HCT116 (cell line): ENCODE measurements at regions not wholly inside any gene's neighbourhood (a gene's known extent, or its start where the extent isn't known, plus 50 kb on each side); places are given as distances from the start of the nearest gene placed in this dataset.

Experiments
- ATAC-seq: fragments of 200-7000 bp; cut with Tn5 transposase; 2 replicates; pipeline ENCODE4 v1.9.1; 2020; ENCODE audit warnings: mild to moderate bottlenecking, moderate library complexity
- BruUV-seq: library from RNA; stranded (reverse); fragments of 400-500 nt; replicated peaks from 2 replicates; lab custom pipeline; 2021; lab: Mats Ljungman, UMichigan
- CTCF ChIA-PET: fragments of 300-600 bp; sonication (Branson Sonifier 250); formaldehyde crosslinking; loops from one replicate; lab custom pipeline; 2021; ENCODE audit warnings: antibody characterized with exemption; lab: Charles Lee
- POLR2A ChIA-PET: fragments of 300-600, 350-600 bp; sonication (Branson Sonifier 250); formaldehyde crosslinking; loops from one replicate; lab custom pipeline; 2021; ENCODE audit warnings: antibody characterized with exemption; lab: Charles Lee
- RAD21 ChIA-PET, 2 experiments: fragments of 300-600 bp; sonication (Branson Sonifier 250); formaldehyde crosslinking; loops; one replicate each; lab custom pipeline; 2023; ENCODE audit warnings: low total read pairs in 2 of 2; ENCODE audit not compliant: uncharacterized antibody in 2 of 2, unreplicated experiment in 2 of 2, low non-redundant PET in 1 of 2; lab: Charles Lee
- DNase-seq: peaks from one replicate; pipeline ENCODE4 v3.0.0-alpha.2; 2010; ENCODE audit warnings: low read depth, low spot score
- H2AFZ ChIP-seq: fragments of 200-600 bp; shearing (Covaris generic), sonication (generic); 2 replicates; pipeline ENCODE4 v1.6.1; 2017; ENCODE audit warnings: low read depth, mixed run types, mixed read lengths, antibody characterized with exemption, low read length; ENCODE audit not compliant: poor library complexity, severe bottlenecking
- H3K27ac ChIP-seq: 2 replicates; pipeline ENCODE4 v1.5.1; 2012; ENCODE audit warnings: low read depth, low read length
- H3K27me3 ChIP-seq: fragments of 200-600 bp; sonication (generic); 2 replicates; pipeline ENCODE4 v1.6.1; 2016; ENCODE audit warnings: mixed run types, low read length, mixed read lengths; ENCODE audit not compliant: insufficient read depth
- H3K36me3 ChIP-seq, 2 experiments: fragments of 200-500 bp in 1 of 2; fragments of 200-600 bp in 1 of 2; sonication (Bioruptor generic) in 1 of 2; sonication (generic) in 1 of 2; 2 replicates each; pipeline versions ENCODE4 v1.5.1 to v1.6.1; 2014 to 2016; ENCODE audit warnings: low read length in 2 of 2, inconsistent platforms in 1 of 2, mixed read lengths in 1 of 2, mixed run types in 1 of 2; ENCODE audit not compliant: insufficient read depth in 2 of 2, control insufficient read depth in 1 of 2
- H3K4me1 ChIP-seq, 2 experiments: fragments of 200-600 bp in 1 of 2; sonication (generic) in 1 of 2; 2 replicates each; pipeline versions ENCODE4 v1.5.1 to v1.6.1; 2012 to 2017; ENCODE audit warnings: low read length in 2 of 2, inconsistent platforms in 1 of 2, mild to moderate bottlenecking in 1 of 2, mixed read lengths in 1 of 2, mixed run types in 1 of 2, moderate library complexity in 1 of 2; ENCODE audit not compliant: insufficient read depth in 2 of 2, control insufficient read depth in 1 of 2
- H3K4me2 ChIP-seq: fragments of 200-600 bp; sonication (generic); 2 replicates; pipeline ENCODE4 v1.6.1; 2017; ENCODE audit warnings: mixed run types, low read length, mixed read lengths
- H3K4me3 ChIP-seq, 2 experiments: fragments of 200-600 bp in 1 of 2; sonication (generic) in 1 of 2; replicated peaks in 1 of 2; 2 replicates each; pipeline ENCODE4 v1.5.1; 2011 to 2016; ENCODE audit warnings: low read length in 2 of 2, control low read depth in 1 of 2, low read depth in 1 of 2, mild to moderate bottlenecking in 1 of 2, mixed read lengths in 1 of 2, mixed run types in 1 of 2
- H3K79me2 ChIP-seq: fragments of 200-600 bp; sonication (generic); 2 replicates; pipeline ENCODE4 v1.6.1; 2017; ENCODE audit warnings: mild to moderate bottlenecking, mixed run types, low read length, moderate library complexity, mixed read lengths; ENCODE audit not compliant: insufficient read depth
- H3K9ac ChIP-seq: fragments of 200-600 bp; sonication (generic); 2 replicates; pipeline ENCODE4 v1.6.1; 2016; ENCODE audit warnings: low read length, mixed read lengths
- H3K9me2 ChIP-seq: fragments of 200-600 bp; sonication (generic), shearing (Covaris generic); 2 replicates; pipeline ENCODE4 v1.6.1; 2017; ENCODE audit warnings: mixed run types, mild to moderate bottlenecking, moderate library complexity; ENCODE audit not compliant: insufficient read depth
- H3K9me3 ChIP-seq, 2 experiments: fragments of 200-500 bp in 1 of 2; fragments of 200-600 bp in 1 of 2; sonication (Bioruptor generic) in 1 of 2; sonication (generic) in 1 of 2; 2 replicates each; pipeline ENCODE4 v1.6.1; 2014 to 2017; ENCODE audit warnings: low read length in 2 of 2, mixed read lengths in 2 of 2, inconsistent platforms in 1 of 2, low read depth in 1 of 2, mild to moderate bottlenecking in 1 of 2, mixed run types in 1 of 2, moderate library complexity in 1 of 2; ENCODE audit not compliant: control insufficient read depth in 1 of 2, insufficient read depth in 1 of 2
- H4K20me1 ChIP-seq: fragments of 200-600 bp; sonication (generic), shearing (Covaris generic); 2 replicates; pipeline ENCODE4 v1.6.1; 2017; ENCODE audit warnings: mixed run types, mild to moderate bottlenecking, moderate library complexity; ENCODE audit not compliant: insufficient read depth
- EGR1 ChIP-seq: IDR thresholded peaks from 2 replicates; pipeline ENCODE4 v1.6.1; 2012; ENCODE audit warnings: low read depth
- ELF1 ChIP-seq: IDR thresholded peaks from 2 replicates; pipeline ENCODE4 v1.6.1; 2012; ENCODE audit warnings: low read depth, borderline replicate concordance
- EZH2 ChIP-seq: fragments of 200-600 bp; sonication (generic); IDR thresholded peaks from 2 replicates; pipeline ENCODE4 v1.6.1; 2017; ENCODE audit warnings: antibody characterized with exemption, mixed run types
- FOSL1 ChIP-seq: IDR thresholded peaks from 2 replicates; pipeline ENCODE4 v1.6.1; 2012; ENCODE audit warnings: low read depth
- JUND ChIP-seq: IDR thresholded peaks from 2 replicates; pipeline ENCODE4 v1.6.1; 2012
- POLR2AphosphoS5 ChIP-seq: IDR thresholded peaks from 2 replicates; pipeline ENCODE4 v1.6.1; 2011; ENCODE audit warnings: mild to moderate bottlenecking, low read depth, low read length, moderate library complexity
- SIN3A ChIP-seq: IDR thresholded peaks from 2 replicates; pipeline ENCODE4 v1.6.1; 2012; ENCODE audit warnings: low read depth
- SP1 ChIP-seq: IDR thresholded peaks from 2 replicates; pipeline ENCODE4 v1.6.1; 2012; ENCODE audit warnings: low read depth
- SRF ChIP-seq: IDR thresholded peaks from 2 replicates; pipeline ENCODE4 v1.6.1; 2012; ENCODE audit warnings: low read depth
- TCF7L2 ChIP-seq: IDR thresholded peaks from 2 replicates; pipeline ENCODE4 v1.7.0; 2011; ENCODE audit warnings: borderline replicate concordance, inconsistent platforms; ENCODE audit not compliant: insufficient read depth, insufficient read length; ENCODE audit errors: extremely low read depth
- YY1 ChIP-seq: IDR thresholded peaks from 2 replicates; pipeline ENCODE4 v1.6.1; 2011; ENCODE audit warnings: low read length, low read depth, moderate library complexity, mild to moderate bottlenecking; ENCODE audit not compliant: insufficient replicate concordance; ENCODE audit errors: extremely low read depth
- ZNF274 ChIP-seq: fragments of 200-500 bp; sonication (Bioruptor generic); IDR thresholded peaks from 2 replicates; pipeline ENCODE4 v1.6.1; 2014; ENCODE audit warnings: mild to moderate bottlenecking, low read depth, low read length, inconsistent platforms
- intact Hi-C: fragments of 100-400 bp; cut with micrococcal nuclease; formaldehyde crosslinking; loops from 2 replicates; pipeline ENCODE4 v1.10.0; 2022
- TF ChIP-seq, protein P1 (sequence below): IDR thresholded peaks from 2 replicates; pipeline ENCODE4 v1.6.1; 2011; ENCODE audit warnings: mild to moderate bottlenecking, low read length, moderate library complexity; ENCODE audit not compliant: insufficient replicate concordance; ENCODE audit errors: extremely low read depth
- TF ChIP-seq, protein P2 (sequence below): IDR thresholded peaks from 2 replicates; pipeline ENCODE4 v1.6.1; 2012; ENCODE audit warnings: low read depth
- TF ChIP-seq, protein P3 (sequence below): IDR thresholded peaks from 2 replicates; pipeline ENCODE4 v1.6.1; 2012
- TF ChIP-seq, protein P4 (sequence below): IDR thresholded peaks from 2 replicates; pipeline ENCODE4 v1.6.1; 2012

DNA sequence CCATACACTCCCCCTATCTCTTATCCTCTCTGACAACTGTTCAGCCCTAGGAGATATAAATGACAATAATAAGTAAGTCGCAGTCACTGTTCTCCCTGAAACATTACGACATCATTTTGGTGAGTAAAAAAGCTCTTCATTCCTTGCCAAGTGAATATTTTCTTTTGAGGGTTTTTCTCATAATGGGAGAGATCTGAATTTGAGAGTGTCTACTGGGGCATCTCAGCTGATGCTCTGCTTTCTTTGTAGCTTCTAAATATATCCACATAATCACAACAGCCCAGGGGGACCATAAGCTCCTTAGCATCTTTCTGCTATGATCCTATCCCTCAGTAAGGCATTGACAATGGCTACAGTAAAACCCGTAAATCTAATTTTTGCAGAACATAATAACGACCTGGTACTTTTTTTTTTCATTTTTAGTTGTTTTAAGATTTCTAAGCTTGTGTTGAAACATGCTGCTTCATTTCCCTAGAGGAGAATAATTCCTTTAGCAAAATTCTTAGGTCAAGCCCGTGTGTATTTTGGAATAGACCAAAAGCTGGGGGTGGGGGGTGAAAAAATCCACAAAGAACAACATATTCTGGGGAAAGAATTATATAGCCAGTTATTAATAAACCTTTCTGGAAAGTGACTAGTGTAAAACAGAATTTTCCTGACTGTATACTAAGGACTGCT is 78.1 kb upstream of the GPM6B start:
- no peaks in the 10 kb centered on the region for H3K79me2 ChIP-seq

DNA sequence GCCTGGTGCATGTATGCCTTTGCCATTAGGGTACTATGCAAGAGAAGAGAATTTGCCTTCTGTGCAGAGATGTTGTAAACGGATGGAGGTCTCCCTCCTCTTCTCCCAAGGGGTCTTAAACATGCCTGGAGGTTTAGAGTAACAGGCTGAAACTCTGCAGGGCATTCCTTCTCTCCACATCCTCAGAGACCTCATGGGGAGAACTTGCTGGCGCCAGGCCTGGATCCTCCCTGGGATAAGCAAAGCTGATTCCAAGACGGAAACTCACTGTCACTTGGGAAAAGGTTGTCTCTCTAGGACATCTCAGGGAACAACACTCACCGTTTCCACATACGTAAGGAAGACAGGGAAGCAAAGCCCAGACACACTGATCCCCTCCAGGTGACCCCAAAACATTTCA is 76.9 kb upstream of the GPM6B start:
- ChIA-PET POLR2A (no interaction called here), RAD21 (no interaction called here), CTCF (no interaction called here)
- intact Hi-C loops, result no loop called here
- no peak overlapping the region for H3K9ac ChIP-seq
- no peak overlapping the region for H3K27ac ChIP-seq
- no peak for DNase-seq
- peaks cover 0 to 7% of the 10 kb centered on the region in 2 experiments; a peak in 1 of 4 replicates for H3K4me1 ChIP-seq
- no peaks in the 10 kb centered on the region for H3K36me3 ChIP-seq
- H3K9me2 ChIP-seq, result no peaks in the 10 kb centered on the region
- H2AFZ ChIP-seq, result no peak overlapping the region
- no peak overlapping the region for H3K4me3 ChIP-seq
- no peak for ATAC-seq
- BruUV-seq, result no TSS peak
- H4K20me1 ChIP-seq, result no peaks in the 10 kb centered on the region
- H3K79me2 ChIP-seq, result no peaks in the 10 kb centered on the region
- no peaks in the 10 kb centered on the region for H3K9me3 ChIP-seq
- no peaks in the 10 kb centered on the region for H3K27me3 ChIP-seq
- no peak overlapping the region for H3K4me2 ChIP-seq
- TF ChIP-seq, protein P1, sequence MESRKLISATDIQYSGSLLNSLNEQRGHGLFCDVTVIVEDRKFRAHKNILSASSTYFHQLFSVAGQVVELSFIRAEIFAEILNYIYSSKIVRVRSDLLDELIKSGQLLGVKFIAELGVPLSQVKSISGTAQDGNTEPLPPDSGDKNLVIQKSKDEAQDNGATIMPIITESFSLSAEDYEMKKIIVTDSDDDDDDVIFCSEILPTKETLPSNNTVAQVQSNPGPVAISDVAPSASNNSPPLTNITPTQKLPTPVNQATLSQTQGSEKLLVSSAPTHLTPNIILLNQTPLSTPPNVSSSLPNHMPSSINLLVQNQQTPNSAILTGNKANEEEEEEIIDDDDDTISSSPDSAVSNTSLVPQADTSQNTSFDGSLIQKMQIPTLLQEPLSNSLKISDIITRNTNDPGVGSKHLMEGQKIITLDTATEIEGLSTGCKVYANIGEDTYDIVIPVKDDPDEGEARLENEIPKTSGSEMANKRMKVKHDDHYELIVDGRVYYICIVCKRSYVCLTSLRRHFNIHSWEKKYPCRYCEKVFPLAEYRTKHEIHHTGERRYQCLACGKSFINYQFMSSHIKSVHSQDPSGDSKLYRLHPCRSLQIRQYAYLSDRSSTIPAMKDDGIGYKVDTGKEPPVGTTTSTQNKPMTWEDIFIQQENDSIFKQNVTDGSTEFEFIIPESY, result no peak
- TF ChIP-seq TCF7L2 (no peak), EZH2 (no peak), SIN3A (no peak), POLR2AphosphoS5 (no peak), EGR1 (no peak), FOSL1 (no peak), ELF1 (no peak), SP1 (no peak)
- TF ChIP-seq, protein P2, sequence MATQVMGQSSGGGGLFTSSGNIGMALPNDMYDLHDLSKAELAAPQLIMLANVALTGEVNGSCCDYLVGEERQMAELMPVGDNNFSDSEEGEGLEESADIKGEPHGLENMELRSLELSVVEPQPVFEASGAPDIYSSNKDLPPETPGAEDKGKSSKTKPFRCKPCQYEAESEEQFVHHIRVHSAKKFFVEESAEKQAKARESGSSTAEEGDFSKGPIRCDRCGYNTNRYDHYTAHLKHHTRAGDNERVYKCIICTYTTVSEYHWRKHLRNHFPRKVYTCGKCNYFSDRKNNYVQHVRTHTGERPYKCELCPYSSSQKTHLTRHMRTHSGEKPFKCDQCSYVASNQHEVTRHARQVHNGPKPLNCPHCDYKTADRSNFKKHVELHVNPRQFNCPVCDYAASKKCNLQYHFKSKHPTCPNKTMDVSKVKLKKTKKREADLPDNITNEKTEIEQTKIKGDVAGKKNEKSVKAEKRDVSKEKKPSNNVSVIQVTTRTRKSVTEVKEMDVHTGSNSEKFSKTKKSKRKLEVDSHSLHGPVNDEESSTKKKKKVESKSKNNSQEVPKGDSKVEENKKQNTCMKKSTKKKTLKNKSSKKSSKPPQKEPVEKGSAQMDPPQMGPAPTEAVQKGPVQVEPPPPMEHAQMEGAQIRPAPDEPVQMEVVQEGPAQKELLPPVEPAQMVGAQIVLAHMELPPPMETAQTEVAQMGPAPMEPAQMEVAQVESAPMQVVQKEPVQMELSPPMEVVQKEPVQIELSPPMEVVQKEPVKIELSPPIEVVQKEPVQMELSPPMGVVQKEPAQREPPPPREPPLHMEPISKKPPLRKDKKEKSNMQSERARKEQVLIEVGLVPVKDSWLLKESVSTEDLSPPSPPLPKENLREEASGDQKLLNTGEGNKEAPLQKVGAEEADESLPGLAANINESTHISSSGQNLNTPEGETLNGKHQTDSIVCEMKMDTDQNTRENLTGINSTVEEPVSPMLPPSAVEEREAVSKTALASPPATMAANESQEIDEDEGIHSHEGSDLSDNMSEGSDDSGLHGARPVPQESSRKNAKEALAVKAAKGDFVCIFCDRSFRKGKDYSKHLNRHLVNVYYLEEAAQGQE, result no peak
- TF ChIP-seq, protein P3, sequence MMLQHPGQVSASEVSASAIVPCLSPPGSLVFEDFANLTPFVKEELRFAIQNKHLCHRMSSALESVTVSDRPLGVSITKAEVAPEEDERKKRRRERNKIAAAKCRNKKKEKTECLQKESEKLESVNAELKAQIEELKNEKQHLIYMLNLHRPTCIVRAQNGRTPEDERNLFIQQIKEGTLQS, result no peak

More for the DNA sequence above, 78.1 kb upstream of the GPM6B start:
- Histone ChIP-seq H4K20me1 (no peaks in the 10 kb centered on the region), H2AFZ (no peak overlapping the region), H3K4me2 (no peak overlapping the region), H3K36me3 (no peaks in the 10 kb centered on the region), H3K4me1 (peaks cover 0 to 7% of the 10 kb centered on the region in 2 experiments; a peak in 1 of 4 replicates), H3K9me3 (no peaks in the 10 kb centered on the region), H3K9me2 (no peaks in the 10 kb centered on the region), H3K4me3 (no peak overlapping the region), H3K27ac (no peak overlapping the region), H3K27me3 (no peaks in the 10 kb centered on the region), H3K9ac (no peak overlapping the region)
- intact Hi-C loops, result no loop called here
- ATAC-seq (no peak), DNase-seq (no peak)
- no TSS peak for BruUV-seq
- no peak for TF ChIP-seq SRF
- TF ChIP-seq JUND, result no peak
- no peak for TF ChIP-seq SP1
- TF ChIP-seq, protein P4, sequence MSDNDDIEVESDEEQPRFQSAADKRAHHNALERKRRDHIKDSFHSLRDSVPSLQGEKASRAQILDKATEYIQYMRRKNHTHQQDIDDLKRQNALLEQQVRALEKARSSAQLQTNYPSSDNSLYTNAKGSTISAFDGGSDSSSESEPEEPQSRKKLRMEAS, result no peak
- no peak for TF ChIP-seq ZNF274
- TF ChIP-seq POLR2AphosphoS5, result no peak
- TF ChIP-seq EGR1, result no peak
- TF ChIP-seq YY1, result no peak
- RAD21 ChIA-PET, result no interaction called here
- POLR2A ChIA-PET, result no interaction called here
- CTCF ChIA-PET, result no interaction called here
